ENCODE measurements at regions not wholly inside any gene's neighbourhood (a gene's known extent, or its start where the extent isn't known, plus 50 kb on each side); places are given as distances from the start of the nearest gene placed in this dataset.

- H3K36me3 ChIP-seq (ENCODE audit: control insufficient read depth, insufficient read depth, low read length), result no peaks in the 10 kb centered on the region
Measured at GRCh38 chr13:65410791-65411190, 1819.3 kb downstream of the PCDH9 start.

GRCh38 chr13:65401315-65401714, 1828.8 kb downstream of the PCDH9 start:
- no peak for TF ChIP-seq CTCF (IDR thresholded peaks at IDR 0.05)
- H3K4me2 ChIP-seq (ENCODE audit: low read length), result no peak overlapping the region
- no peaks in the 10 kb centered on the region for H3K36me3 ChIP-seq (ENCODE audit: control insufficient read depth, insufficient read depth, low read length)
- H2AFZ ChIP-seq, result no peak overlapping the region
- no peak overlapping the region for H3K27ac ChIP-seq
- H3K9me3 ChIP-seq (ENCODE audit: control insufficient read depth, low read length), result no peaks in the 10 kb centered on the region
- H3K4me3 ChIP-seq (ENCODE audit: low read depth, low read length), result no peak overlapping the region
- H3K27me3 ChIP-seq (ENCODE audit: control insufficient read depth, insufficient read depth, low read length), result no peaks in the 10 kb centered on the region
- no peaks in the 10 kb centered on the region for H3K4me1 ChIP-seq
- H3K9ac ChIP-seq, result no peak overlapping the region
- H3K79me2 ChIP-seq, result no peaks in the 10 kb centered on the region

More at GRCh38 chr13:65410791-65411190, 1819.3 kb downstream of the PCDH9 start:
- TF ChIP-seq CTCF (IDR thresholded peaks at IDR 0.05), result no peak
- Histone ChIP-seq H2AFZ (no peak overlapping the region), H3K4me3 (ENCODE audit: low read depth, low read length) (no peak overlapping the region), H3K79me2 (no peaks in the 10 kb centered on the region), H3K4me2 (ENCODE audit: low read length) (no peak overlapping the region), H3K27me3 (ENCODE audit: control insufficient read depth, insufficient read depth, low read length) (no peaks in the 10 kb centered on the region), H3K27ac (no peak overlapping the region), H3K9ac (no peak overlapping the region), H3K9me3 (ENCODE audit: control insufficient read depth, low read length) (no peaks in the 10 kb centered on the region), H3K4me1 (no peaks in the 10 kb centered on the region)

- no peak overlapping the region for H3K4me2 ChIP-seq (ENCODE audit: low read length)
- H3K36me3 ChIP-seq (ENCODE audit: control insufficient read depth, insufficient read depth, low read length), result no peaks in the 10 kb centered on the region
- no peaks in the 10 kb centered on the region for H3K27me3 ChIP-seq (ENCODE audit: control insufficient read depth, insufficient read depth, low read length)
- no peak overlapping the region for H3K27ac ChIP-seq
- no peak overlapping the region for H3K4me3 ChIP-seq (ENCODE audit: low read depth, low read length)
- H3K79me2 ChIP-seq, result no peaks in the 10 kb centered on the region
- H3K4me1 ChIP-seq, result no peaks in the 10 kb centered on the region
- H2AFZ ChIP-seq, result no peak overlapping the region
- H3K9ac ChIP-seq, result no peak overlapping the region
- H3K9me3 ChIP-seq (ENCODE audit: control insufficient read depth, low read length), result no peaks in the 10 kb centered on the region
- TF ChIP-seq CTCF (IDR thresholded peaks at IDR 0.05), result no peak
Measured at GRCh38 chr13:65400702-65401101, 1829.4 kb downstream of the PCDH9 start.

GRCh38 chr13:65387743-65388347, 1842.3 kb downstream of the PCDH9 start:
- TF ChIP-seq CTCF (IDR thresholded peaks at IDR 0.05), result no peak
- no peaks in the 10 kb centered on the region for H3K79me2 ChIP-seq
- H3K4me1 ChIP-seq, result no peaks in the 10 kb centered on the region
- no peaks in the 10 kb centered on the region for H3K36me3 ChIP-seq (ENCODE audit: control insufficient read depth, insufficient read depth, low read length)
- no peaks in the 10 kb centered on the region for H3K27me3 ChIP-seq (ENCODE audit: control insufficient read depth, insufficient read depth, low read length)
- no peak overlapping the region for H3K4me2 ChIP-seq (ENCODE audit: low read length)
- no peak overlapping the region for H3K4me3 ChIP-seq (ENCODE audit: low read depth, low read length)
- H2AFZ ChIP-seq, result no peak overlapping the region
- H3K9me3 ChIP-seq (ENCODE audit: control insufficient read depth, low read length), result no peaks in the 10 kb centered on the region
- no peak overlapping the region for H3K9ac ChIP-seq
- H3K27ac ChIP-seq, result no peak overlapping the region

GRCh38 chr13:65378943-65379519, 1851.1 kb downstream of the PCDH9 start:
- TF ChIP-seq CTCF (IDR thresholded peaks at IDR 0.05), result no peak
- Histone ChIP-seq H3K36me3 (ENCODE audit: control insufficient read depth, insufficient read depth, low read length) (no peaks in the 10 kb centered on the region), H3K27me3 (ENCODE audit: control insufficient read depth, insufficient read depth, low read length) (no peaks in the 10 kb centered on the region), H3K9me3 (ENCODE audit: control insufficient read depth, low read length) (no peaks in the 10 kb centered on the region), H2AFZ (no peak overlapping the region), H3K4me1 (no peaks in the 10 kb centered on the region), H3K27ac (no peak overlapping the region), H3K9ac (no peak overlapping the region), H3K79me2 (no peaks in the 10 kb centered on the region), H3K4me3 (ENCODE audit: low read depth, low read length) (no peak overlapping the region), H3K4me2 (ENCODE audit: low read length) (no peak overlapping the region)

Measured in parathyroid adenoma (tissue), 2 donors.